ENCODE measurements at regions not wholly inside any gene's neighbourhood (a gene's known extent, or its start where the extent isn't known, plus 50 kb on each side); places are given as distances from the start of the nearest gene placed in this dataset.
"Not testable (repeated sequence)": the region's sequence is repeated elsewhere in the genome, so short reads cannot be mapped to it uniquely, and the experiment has no call there.

- TF ChIP-seq MAX (IDR thresholded peaks at IDR 0.05), result no peak
- TF ChIP-seq NPAS2 (CRISPR knock-in tag; IDR thresholded peaks at IDR 0.05; ENCODE audit: borderline replicate concordance), result no peak
Measured at GRCh38 chr9:97153967-97154366, 115.0 kb upstream of the CTSV start (continued).

DNA sequence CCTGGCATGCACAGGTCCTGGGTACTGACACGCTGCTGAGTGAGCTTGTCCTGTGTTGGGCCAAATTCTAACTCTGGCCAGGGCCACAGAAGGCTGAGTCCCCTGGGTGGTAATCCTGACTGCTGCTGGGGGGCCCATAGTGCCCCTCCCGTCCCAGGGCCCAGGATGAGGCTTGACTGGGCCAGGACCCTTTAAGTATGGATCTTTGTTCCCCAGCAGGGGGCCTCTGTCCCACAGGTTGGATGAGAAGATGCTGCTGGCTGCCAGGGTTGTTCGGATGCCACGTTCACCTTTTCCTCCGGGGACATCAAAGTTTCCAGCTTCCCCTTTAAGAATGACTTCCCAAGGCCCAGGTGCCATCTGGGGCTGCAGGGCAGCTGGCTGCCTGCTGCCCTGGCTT, 114.2 kb upstream of the CTSV start:
- H3K4me2 ChIP-seq; POLR2A ChIA-PET; H3K27ac ChIP-seq; H3K4me1 ChIP-seq; H3K4me3 ChIP-seq; ATAC-seq; FAIRE-seq; DNase-seq (ENCODE audit: low read depth in 1 of 2, low spot score in 1 of 2); CTCF ChIA-PET; H3K9me3 ChIP-seq: not testable (repeated sequence)
- WGBS (ENCODE audit: missing lambda C conversion rate), result 71% methylated on average over 4 of the region's 5 CpGs

GRCh38 chr9:97150471-97150870, 111.5 kb upstream of the CTSV start:
- FAIRE-seq; H3K4me3 ChIP-seq; ATAC-seq; H3K4me2 ChIP-seq; POLR2A ChIA-PET; H3K27ac ChIP-seq; H3K9me3 ChIP-seq; CTCF ChIA-PET; DNase-seq (ENCODE audit: low read depth in 1 of 2, low spot score in 1 of 2); H3K4me1 ChIP-seq: not testable (repeated sequence)
- WGBS (ENCODE audit: missing lambda C conversion rate), result 69% methylated on average over 2 of the region's 2 CpGs

- H3K27ac ChIP-seq; H3K4me2 ChIP-seq; H3K4me1 ChIP-seq; POLR2A ChIA-PET; CTCF ChIA-PET; FAIRE-seq; H3K9me3 ChIP-seq; H3K4me3 ChIP-seq; DNase-seq (ENCODE audit: low read depth in 1 of 2, low spot score in 1 of 2); ATAC-seq: not testable (repeated sequence)
- WGBS (ENCODE audit: missing lambda C conversion rate), result 50% methylated on average over 3 of the region's 3 CpGs
Measured at GRCh38 chr9:97148428-97148827, 109.5 kb upstream of the CTSV start.

DNA sequence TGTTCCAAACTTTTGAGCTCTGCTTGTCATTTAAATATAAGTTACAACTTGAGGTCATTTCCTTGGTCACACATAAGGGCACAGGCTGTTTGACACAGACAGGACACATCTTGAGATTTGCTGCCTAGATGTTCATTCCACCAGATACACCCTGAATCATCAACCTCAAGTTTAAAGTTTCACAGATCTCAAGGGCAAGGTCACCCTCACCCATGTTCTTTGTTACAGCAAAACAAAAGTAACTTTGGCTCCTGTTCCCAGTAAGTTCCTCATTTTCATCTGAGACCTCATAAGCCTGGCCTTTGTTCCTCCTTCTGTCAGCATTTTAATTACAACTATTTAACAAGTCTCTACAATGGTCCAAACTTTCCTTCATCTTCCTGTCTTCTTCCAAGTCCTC, 106.7 kb upstream of the CTSV start:
- H3K4me1 ChIP-seq; H3K9me3 ChIP-seq; CTCF ChIA-PET; H3K4me2 ChIP-seq; DNase-seq (ENCODE audit: low read depth in 1 of 2, low spot score in 1 of 2); H3K27ac ChIP-seq; POLR2A ChIA-PET; FAIRE-seq; H3K4me3 ChIP-seq; ATAC-seq: not testable (repeated sequence)

DNA sequence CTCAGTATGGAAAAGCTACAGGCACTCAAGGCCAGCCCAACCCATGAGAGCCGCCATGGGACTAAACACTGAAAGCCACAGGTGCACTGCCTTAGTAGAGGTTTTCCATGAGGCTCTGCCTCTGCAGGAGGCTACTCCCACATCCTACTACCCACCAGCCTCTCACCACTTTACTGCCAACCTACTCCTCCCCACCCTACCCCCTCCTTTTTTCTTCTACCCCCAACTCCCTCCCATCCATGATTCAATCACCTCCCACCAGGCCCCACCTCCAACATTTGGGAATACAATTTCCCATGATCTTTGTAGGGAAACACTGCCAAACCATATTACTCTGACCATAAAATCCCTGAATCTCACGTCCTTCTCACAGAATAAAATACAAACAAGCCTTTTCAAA, 101.6 kb upstream of the CTSV start:
- Histone ChIP-seq H3K4me1 (no peaks in the 10 kb centered on the region), H3K9me3 (no peaks in the 10 kb centered on the region; the same call in 2 of the 3 replicates), H3K4me3 (no peak overlapping the region), H3K27ac (no peak overlapping the region), H3K4me2 (no peak overlapping the region)
- ChIA-PET CTCF (no interaction called here), POLR2A (no interaction called here)
- FAIRE-seq, result no peak
- DNase-seq (ENCODE audit: low read depth in 1 of 2, low spot score in 1 of 2), result no peak
- TF ChIP-seq TFCP2L1 (CRISPR knock-in tag; IDR thresholded peaks at IDR 0.05) (no peak), POLR2AphosphoS2 (conservative IDR thresholded peaks at IDR 0.05; ENCODE audit: low read length) (no peak), CTCF (IDR thresholded peaks at IDR 0.05) (no peak), RCOR1 (IDR thresholded peaks at IDR 0.05; ENCODE audit: low read depth, low read length) (no peak), BHLHE40 (IDR thresholded peaks at IDR 0.05; ENCODE audit: low read depth, low read length) (no peak), RNF2 (IDR thresholded peaks at IDR 0.05; ENCODE audit: borderline replicate concordance, low read depth) (no peak)
- TF ChIP-seq, protein P1, sequence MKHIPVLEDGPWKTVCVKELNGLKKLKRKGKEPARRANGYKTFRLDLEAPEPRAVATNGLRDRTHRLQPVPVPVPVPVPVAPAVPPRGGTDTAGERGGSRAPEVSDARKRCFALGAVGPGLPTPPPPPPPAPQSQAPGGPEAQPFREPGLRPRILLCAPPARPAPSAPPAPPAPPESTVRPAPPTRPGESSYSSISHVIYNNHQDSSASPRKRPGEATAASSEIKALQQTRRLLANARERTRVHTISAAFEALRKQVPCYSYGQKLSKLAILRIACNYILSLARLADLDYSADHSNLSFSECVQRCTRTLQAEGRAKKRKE (CRISPR knock-in tag; IDR thresholded peaks at IDR 0.05; ENCODE audit: low read depth), result no peak
- WGBS (ENCODE audit: missing lambda C conversion rate), result 13% methylated on average over 2 of the region's 2 CpGs
- no peak for ATAC-seq
